ENCODE measurements at regions not wholly inside any gene's neighbourhood (a gene's known extent, or its start where the extent isn't known, plus 50 kb on each side); places are given as distances from the start of the nearest gene placed in this dataset.
A peak's percentile ranks its signal among the peaks of the same experiment; 100 is the strongest.
"Not testable (repeated sequence)": the region's sequence is repeated elsewhere in the genome, so short reads cannot be mapped to it uniquely, and the experiment has no call there.

GRCh38 chr10:131363416-131363815 is 51.9 kb upstream of the TCERG1L start:
- intact Hi-C loops (cut with DNase I, micrococcal nuclease): no loop called here
- ATAC-seq (no peak), DNase-seq (no peak)

DNA sequence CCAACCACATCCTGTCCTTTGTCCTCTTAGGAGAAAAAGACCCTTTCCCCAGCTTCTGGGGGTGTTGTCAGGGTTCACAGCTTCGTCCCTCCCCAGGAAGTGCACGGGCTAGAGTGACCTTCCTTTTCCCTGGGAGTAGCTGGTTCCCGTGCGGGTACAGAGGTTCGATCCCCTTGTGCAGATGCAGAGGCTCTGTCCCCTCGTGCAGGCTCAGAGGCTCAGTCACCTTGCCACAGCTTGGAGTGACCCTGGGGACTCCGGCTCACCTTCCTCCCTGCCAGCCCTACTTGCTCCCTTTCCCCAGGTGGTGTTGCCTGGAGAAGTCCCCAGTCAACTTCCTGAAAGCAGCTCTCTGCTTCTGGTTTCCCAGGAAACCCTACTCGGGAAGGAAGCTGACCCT is 60.0 kb upstream of the TCERG1L start:
- ATAC-seq: no peak
- no peak for DNase-seq
- intact Hi-C loops (cut with DNase I, micrococcal nuclease): no loop called here

DNA sequence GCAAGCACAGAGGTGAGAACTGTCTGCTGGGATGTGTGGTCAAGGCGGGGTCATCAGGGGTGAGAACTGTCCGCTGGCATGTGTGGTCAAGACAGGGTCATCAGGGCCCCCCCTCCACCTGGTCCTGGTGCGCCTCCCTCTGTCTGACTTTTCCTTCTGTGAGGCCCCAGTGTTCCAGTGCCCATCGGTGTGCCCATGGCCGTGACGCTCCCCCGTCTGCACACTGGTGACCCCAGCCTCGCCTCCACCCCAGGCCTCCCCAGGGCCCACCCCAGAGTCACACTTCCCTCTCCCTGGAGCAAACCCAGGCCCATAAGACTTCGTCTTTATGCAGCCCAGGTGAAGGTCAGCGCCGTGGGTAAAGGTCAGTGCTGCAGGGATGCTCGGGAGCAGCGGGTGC is 70.1 kb upstream of the TCERG1L start:
- intact Hi-C loops (cut with DNase I, micrococcal nuclease): no loop called here
- ATAC-seq: no peak
- no peak for DNase-seq

- ATAC-seq; DNase-seq; intact Hi-C loops (cut with DNase I, micrococcal nuclease): not testable (repeated sequence)
Measured at GRCh38 chr10:131385161-131385872, 73.8 kb upstream of the TCERG1L start.

- no peak for DNase-seq
- ATAC-seq: no peak
- intact Hi-C loops (cut with DNase I, micrococcal nuclease): no loop called here
Measured at GRCh38 chr10:131387018-131387529, 75.6 kb upstream of the TCERG1L start.

DNA sequence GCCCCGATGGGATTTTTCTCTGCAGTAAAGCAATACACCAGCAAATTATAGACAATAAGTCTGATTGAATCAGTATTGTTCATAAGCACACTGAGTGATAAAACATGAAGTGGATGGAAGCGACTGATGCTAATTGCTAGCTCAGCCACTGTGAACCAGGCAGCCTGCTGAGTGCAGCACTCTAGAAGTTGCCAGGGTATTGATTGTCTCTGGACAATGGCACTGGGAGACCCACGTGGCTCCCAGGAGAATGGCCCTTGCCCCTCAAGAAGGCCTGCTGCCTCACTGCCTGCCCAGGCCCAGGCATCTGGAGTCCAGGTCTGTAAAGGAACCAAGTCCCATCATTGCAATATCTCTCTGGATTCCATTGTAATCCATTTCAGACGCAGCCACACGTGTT is 80.4 kb upstream of the TCERG1L start:
- intact Hi-C loops (cut with DNase I, micrococcal nuclease): no loop called here
- DNase-seq (no peak), ATAC-seq (no peak)

GRCh38 chr10:131396121-131397050 is 84.9 kb upstream of the TCERG1L start:
- ATAC-seq (no peak), DNase-seq (peak in 1 of 2 donors; percentile 6)
- intact Hi-C loops (cut with DNase I, micrococcal nuclease): no loop called here

GRCh38 chr10:131398166-131398565 is 86.6 kb upstream of the TCERG1L start:
- no peak for DNase-seq
- ATAC-seq: no peak
- intact Hi-C loops (cut with DNase I, micrococcal nuclease): no loop called here

DNA sequence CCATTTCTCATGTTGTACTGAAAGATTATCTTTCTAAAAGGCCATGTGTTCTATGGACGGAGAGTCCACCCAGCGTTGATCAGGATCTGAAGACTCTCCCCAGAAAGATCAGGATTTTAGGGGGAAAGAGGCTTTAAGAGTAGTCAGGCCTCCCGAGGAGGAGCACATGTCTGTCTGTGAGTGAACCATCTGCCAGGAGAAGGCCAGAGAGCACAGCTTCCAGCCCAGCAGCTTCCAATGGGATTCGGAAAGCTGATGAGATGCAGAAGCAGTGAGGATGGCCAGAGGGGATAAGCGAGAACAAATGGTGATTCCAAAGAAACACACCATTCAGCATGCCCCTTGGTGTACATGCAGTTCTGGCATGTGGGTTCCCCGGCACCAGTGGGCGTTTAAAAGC is 88.5 kb upstream of the TCERG1L start:
- intact Hi-C loops (cut with DNase I, micrococcal nuclease): no loop called here
- no peak for ATAC-seq
- DNase-seq: no peak

DNA sequence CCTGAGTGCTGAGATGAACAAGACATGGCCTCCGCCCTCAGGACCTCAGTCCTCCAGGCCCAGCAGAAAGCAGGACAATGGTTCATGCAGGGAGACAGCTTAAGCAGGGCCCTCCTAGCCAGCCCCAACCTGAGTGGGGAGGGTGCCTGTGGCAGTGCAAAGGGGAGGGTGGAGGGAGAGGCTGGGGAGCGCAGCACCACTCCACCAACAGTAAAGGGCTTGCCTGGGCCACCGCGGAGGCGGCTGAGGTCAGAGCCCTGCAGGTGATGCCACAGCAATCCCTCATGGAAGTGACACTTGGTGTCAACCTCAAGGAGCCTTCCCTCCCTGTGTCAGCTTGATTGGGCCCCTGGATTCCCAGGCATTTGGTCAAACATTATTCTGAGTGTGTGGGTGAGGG is 89.0 kb upstream of the TCERG1L start:
- no peak for ATAC-seq
- no peak for DNase-seq
- intact Hi-C loops (cut with DNase I, micrococcal nuclease): no loop called here

DNA sequence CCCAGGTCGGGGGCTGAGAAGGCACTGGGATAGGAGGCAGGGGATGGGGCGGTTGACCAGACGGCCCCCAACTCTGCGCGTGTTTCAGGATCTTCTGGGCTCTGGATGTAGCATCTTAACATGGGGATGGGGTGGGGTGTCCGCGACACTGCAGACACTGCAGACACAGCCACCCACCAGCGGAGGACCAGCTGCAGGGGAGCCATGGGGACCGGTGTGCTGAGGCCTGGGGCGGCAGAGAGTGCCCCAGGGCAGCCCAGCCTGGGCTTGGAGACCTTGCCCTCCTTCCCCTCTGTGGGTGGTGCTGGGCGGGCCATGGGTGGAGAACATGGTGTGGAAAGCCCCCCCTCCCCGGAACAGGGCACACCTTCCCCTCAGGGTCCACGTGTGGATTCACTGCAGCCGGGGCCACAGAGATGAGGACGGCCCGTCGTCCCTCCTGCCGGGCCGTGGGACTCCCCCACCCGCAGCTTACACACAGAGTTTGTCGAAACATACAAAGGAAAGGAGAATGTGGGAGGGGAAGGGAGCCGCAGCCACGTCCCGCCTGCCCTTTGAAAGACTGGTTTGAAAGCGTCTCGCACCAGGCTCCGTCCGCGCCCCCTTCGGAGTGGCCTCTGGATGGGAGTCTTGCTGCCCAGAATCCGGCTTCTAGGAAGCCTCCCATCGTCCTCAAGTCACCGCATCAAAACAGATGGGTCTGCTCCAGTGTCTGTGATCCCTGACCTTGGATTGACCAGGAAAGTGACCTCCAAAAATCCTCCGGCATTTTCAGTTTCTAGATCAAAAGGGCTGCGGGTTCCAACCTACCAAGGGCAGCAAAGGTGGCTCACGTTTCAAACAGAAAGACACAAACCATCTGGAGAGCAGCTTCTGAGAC is 91.5 kb upstream of the TCERG1L start:
- intact Hi-C loops (cut with DNase I, micrococcal nuclease): no loop called here
- DNase-seq: no peak
- ATAC-seq: no peak

- DNase-seq: no peak
- intact Hi-C loops (cut with DNase I, micrococcal nuclease): no loop called here
- ATAC-seq: no peak
Measured at GRCh38 chr10:131403936-131404335, 92.4 kb upstream of the TCERG1L start.

DNA sequence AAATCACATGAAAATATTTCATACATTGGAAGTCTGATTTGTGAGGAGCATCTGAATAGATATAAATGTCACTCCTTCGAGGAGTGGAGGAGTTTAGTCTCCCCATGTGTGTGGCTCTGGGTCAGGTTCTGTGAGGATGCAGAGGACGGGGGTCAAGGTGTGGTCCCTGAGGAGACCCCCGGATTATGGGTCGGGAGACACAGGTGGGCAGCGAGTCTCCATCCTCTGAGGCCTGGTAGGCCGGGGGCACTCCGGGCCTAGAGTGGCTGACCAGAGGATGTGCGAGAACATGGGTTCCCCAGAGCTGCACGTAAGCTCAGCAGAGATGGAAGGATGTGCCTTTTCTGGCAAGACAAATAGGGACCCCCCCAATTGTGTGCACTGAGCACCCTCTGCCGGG is 93.4 kb upstream of the TCERG1L start:
- ATAC-seq (no peak), DNase-seq (no peak)
- intact Hi-C loops (cut with DNase I, micrococcal nuclease): no loop called here

DNA sequence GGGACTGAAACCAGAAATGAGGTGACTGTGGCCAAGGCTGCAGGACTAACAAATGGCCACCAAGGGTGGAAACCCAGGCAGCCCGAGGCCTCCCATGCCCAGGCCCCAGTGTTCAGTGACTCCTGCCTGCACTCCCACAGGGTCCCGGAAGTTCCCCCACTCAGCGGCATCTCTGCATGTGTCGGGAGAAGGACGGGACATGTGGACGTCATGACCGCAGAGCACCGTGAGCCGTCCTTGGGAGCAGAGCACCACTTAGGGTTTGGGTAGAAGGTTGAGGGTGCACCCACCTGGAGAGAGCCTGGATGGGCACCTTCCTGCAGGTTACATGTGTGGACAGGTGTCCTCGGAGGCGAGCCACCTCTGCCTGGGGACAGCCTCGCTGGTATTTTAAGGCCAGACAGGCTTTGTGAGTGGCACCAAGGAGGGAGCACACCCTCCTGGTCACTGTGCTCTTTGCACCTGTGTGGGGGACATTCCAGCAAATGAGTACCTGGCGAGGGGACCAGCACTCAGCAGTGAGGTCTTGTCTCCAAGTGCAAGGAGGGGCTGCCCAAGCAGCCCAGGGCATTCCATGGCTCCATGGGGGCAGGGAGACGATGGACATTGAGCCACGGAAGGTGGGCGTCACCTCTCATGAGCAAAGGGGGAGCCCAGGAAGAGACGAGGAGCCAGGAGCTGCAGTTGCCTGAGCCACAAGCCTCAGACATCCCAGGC is 95.3 kb upstream of the TCERG1L start:
- DNase-seq (no peak), ATAC-seq (no peak)
- intact Hi-C loops (cut with DNase I, micrococcal nuclease): no loop called here

- no peak for ATAC-seq
Measured at GRCh38 chr10:131418681-131419080, 107.2 kb upstream of the TCERG1L start.

DNA sequence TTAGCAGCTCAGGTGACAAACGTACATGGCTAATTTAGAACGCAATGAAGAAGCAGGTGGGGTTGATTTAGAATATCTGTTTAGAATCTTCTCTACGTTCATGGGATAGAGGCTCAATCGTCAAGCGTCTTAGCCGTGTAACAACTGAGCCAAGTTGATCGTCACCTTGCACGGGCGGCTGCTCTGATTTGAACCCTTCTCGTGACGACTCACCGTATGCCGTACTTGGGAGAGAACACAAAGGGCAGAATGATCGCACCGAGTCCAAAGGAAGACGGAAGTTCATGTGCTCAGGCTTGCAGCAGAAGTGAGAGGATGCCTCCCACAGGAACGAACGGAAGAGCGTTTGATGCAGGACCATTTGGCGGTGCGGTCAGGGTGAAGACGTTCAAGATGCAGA is 108.3 kb upstream of the TCERG1L start:
- intact Hi-C loops (cut with DNase I, micrococcal nuclease): no loop called here
- ATAC-seq (no peak), DNase-seq (no peak)

More at GRCh38 chr10:131418681-131419080, 107.2 kb upstream of the TCERG1L start:
- intact Hi-C loops (cut with DNase I, micrococcal nuclease): no loop called here
- no peak for DNase-seq

DNA sequence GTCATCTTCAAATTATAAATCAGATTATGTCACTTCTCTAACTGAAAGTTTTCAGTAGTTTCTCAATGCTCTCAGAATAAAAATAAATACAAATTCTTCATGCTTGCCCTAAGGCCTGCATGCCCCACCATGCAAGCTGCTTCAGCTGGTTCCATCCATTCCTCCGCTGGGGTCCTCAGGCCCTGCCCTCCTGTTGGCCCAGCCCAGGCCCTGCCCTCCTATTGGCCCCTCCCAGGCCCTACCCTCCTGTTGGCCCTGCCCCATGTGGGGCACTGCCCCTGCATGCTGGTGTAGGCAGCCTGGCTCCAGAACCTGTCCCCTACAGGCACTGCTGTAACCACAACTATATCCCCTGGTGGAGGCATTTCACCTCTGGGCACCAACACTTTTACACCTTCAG is 109.3 kb upstream of the TCERG1L start:
- DNase-seq (no peak), ATAC-seq (no peak)
- intact Hi-C loops (cut with DNase I, micrococcal nuclease): no loop called here

- ATAC-seq (no peak), DNase-seq (no peak)
- intact Hi-C loops (cut with DNase I, micrococcal nuclease): no loop called here
Measured at GRCh38 chr10:131421381-131421780, 109.9 kb upstream of the TCERG1L start.

DNA sequence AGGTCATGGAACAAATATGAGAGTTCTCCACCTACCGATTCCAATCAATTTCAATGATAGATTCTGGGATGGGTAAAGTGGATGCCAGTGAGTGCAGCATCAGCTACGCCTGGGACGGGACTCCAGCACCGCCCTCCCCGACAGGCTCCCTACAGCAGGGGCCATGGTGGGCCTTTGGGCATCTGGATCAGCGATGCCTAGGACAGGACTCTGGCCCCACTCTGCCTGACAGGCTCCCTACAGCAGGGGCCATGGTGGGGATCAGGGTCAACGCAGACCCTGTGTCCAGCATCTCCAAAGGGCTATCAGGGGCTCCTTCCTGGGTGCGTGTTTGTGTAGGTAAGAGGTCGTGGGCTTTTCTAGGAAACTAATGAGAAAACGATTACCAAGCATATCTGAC is 111.2 kb upstream of the TCERG1L start:
- intact Hi-C loops (cut with DNase I, micrococcal nuclease): no loop called here
- ATAC-seq: no peak
- DNase-seq: no peak
